ENCODE measurements at regions not wholly inside any gene's neighbourhood (a gene's known extent, or its start where the extent isn't known, plus 50 kb on each side); places are given as distances from the start of the nearest gene placed in this dataset.

DNA sequence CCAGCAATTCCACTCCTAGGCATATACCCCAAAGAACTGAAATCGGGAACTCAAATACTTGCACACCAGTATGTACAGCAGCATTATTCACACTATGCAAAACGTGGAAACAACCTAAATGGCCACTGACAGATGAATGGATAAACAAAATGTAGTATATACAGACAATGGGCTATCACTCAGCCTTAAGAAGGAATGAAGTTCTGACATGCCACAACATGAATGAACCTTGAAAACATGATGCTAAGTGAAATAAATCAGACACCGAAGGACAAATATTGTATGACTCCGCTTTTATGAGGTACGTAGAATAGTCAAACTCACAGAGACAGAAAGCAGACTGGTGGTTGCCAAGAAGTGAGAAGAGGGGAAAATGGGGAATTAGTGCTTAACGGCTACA is 59.1 kb upstream of the CCN6 start:
- Histone ChIP-seq H4K20me1 (ENCODE audit: insufficient read depth) (no peaks in the 10 kb centered on the region), H3K4me1 (ENCODE audit: insufficient read depth) (peaks cover 23% of the 10 kb centered on the region), H3K79me2 (ENCODE audit: insufficient read depth) (no peaks in the 10 kb centered on the region), H2AFZ (no peak overlapping the region), H3F3A (ENCODE audit: insufficient read depth) (no peaks in the 10 kb centered on the region), H3K36me3 (ENCODE audit: low read depth) (no peaks in the 10 kb centered on the region), H3K27ac (no peak overlapping the region), H3K9me2 (ENCODE audit: insufficient read depth) (no peaks in the 10 kb centered on the region), H3K27me3 (replicated peaks; ENCODE audit: insufficient read depth) (no peaks in the 10 kb centered on the region), H3K4me3 (no peak overlapping the region), H3K9me3 (ENCODE audit: low read depth) (no peaks in the 10 kb centered on the region), H3K9ac (no peak overlapping the region), H3K4me2 (ENCODE audit: unreplicated experiment) (no peak overlapping the region)
- DNase-seq: no peak
- WGBS, 2 experiments (ENCODE audit: low coverage in 1 of 2, low lambda C conversion rate in 2 of 2, missing lambda C conversion rate in 2 of 2): 87 to 95% methylated on average over 6 of the region's 6 CpGs
- no peak for TF ChIP-seq EZH2phosphoT487 (IDR thresholded peaks at IDR 0.05; ENCODE audit: insufficient read depth, low read depth)
- no peak for TF ChIP-seq EZH2 (IDR thresholded peaks at IDR 0.05; ENCODE audit: insufficient read depth, poor library complexity, severe bottlenecking)
- in situ Hi-C loops (cut with MboI): no loop called here

DNA sequence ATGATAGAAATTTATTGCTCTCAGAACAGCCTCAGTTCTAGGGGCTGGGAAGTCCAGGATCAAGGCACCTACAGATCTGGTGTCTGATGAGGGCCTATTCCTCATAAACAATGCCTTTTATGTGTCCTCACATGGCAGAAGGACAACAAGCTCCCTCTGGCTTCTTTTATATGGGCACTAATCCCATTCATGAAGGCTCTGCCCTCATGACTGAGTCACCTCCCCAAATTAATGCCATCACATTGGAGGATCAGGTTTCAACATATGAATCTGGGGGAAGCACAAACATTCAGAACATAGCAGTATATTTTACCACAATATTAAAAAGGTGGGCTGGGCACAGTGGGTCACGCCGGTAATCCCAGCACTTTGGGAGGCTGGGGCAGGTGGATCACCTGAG is 58.5 kb upstream of the CCN6 start:
- Histone ChIP-seq H3K4me1 (ENCODE audit: insufficient read depth) (peaks cover 23% of the 10 kb centered on the region), H3K9ac (no peak overlapping the region), H3K36me3 (ENCODE audit: low read depth) (no peaks in the 10 kb centered on the region), H3K79me2 (ENCODE audit: insufficient read depth) (no peaks in the 10 kb centered on the region), H4K20me1 (ENCODE audit: insufficient read depth) (no peaks in the 10 kb centered on the region), H3K9me3 (ENCODE audit: low read depth) (no peaks in the 10 kb centered on the region), H3K4me2 (ENCODE audit: unreplicated experiment) (no peak overlapping the region), H3K27ac (no peak overlapping the region), H3K4me3 (no peak overlapping the region), H2AFZ (no peak overlapping the region), H3K27me3 (replicated peaks; ENCODE audit: insufficient read depth) (no peaks in the 10 kb centered on the region), H3F3A (ENCODE audit: insufficient read depth) (no peaks in the 10 kb centered on the region), H3K9me2 (ENCODE audit: insufficient read depth) (no peaks in the 10 kb centered on the region)
- TF ChIP-seq EZH2phosphoT487 (IDR thresholded peaks at IDR 0.05; ENCODE audit: insufficient read depth, low read depth) (no peak), EZH2 (IDR thresholded peaks at IDR 0.05; ENCODE audit: insufficient read depth, poor library complexity, severe bottlenecking) (no peak)
- in situ Hi-C loops (cut with MboI): no loop called here
- peak; percentile 78 for DNase-seq
- 85 to 90% methylated on average over 2 of the region's 2 CpGs for WGBS, 2 experiments (ENCODE audit: low coverage in 1 of 2, low lambda C conversion rate in 2 of 2, missing lambda C conversion rate in 2 of 2)

DNA sequence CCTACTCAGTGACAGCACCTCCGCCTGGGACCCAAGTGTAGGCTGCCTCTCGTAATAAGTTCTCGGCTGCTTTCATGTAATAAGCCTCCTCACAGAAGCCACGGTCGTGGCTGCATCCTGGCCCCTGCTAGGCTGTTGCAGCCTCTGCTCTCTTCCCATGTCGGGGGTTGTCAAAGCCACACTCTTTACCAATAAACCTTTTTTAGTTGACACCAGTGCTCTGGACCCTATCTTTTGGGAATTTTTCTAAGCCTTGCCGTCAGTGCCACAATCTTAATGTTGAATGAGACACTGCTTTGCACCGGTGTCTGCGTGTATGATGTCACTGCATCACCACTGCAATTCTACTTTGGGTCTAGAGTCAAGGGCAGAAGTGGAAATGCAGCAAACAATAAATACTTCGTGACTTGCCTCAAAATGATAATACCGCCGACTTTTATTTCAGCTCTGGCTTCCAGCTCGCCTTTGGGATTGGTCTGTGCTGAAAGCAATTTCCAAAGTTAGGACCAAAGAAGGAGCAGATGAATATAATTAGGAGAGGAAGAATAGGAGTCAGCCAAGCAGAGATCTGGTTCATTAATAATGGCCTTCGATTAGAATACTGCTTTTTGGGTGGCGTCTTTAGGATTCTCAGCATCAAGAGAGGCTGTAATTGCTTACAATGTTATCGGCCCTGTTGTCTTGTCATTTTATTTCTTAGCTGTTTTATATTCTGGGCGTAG is 57.6 kb upstream of the CCN6 start:
- peak; percentile 35 for DNase-seq
- TF ChIP-seq EZH2phosphoT487 (IDR thresholded peaks at IDR 0.05; ENCODE audit: insufficient read depth, low read depth) (no peak), EZH2 (IDR thresholded peaks at IDR 0.05; ENCODE audit: insufficient read depth, poor library complexity, severe bottlenecking) (no peak)
- no peaks in the 10 kb centered on the region for H3K9me3 ChIP-seq (ENCODE audit: low read depth)
- H4K20me1 ChIP-seq (ENCODE audit: insufficient read depth): no peaks in the 10 kb centered on the region
- H3K79me2 ChIP-seq (ENCODE audit: insufficient read depth): no peaks in the 10 kb centered on the region
- peaks cover 23% of the 10 kb centered on the region for H3K4me1 ChIP-seq (ENCODE audit: insufficient read depth)
- peak overlapping the region; percentile 11; the same call in 1 of the 2 replicates for H3K9ac ChIP-seq
- H2AFZ ChIP-seq: peak overlapping the region; percentile 87
- 37% methylated on average over 17 of the region's 17 CpGs for WGBS, 2 experiments (ENCODE audit: low coverage in 1 of 2, low lambda C conversion rate in 2 of 2, missing lambda C conversion rate in 2 of 2)
- no peaks in the 10 kb centered on the region for H3K9me2 ChIP-seq (ENCODE audit: insufficient read depth)
- H3F3A ChIP-seq (ENCODE audit: insufficient read depth): no peaks in the 10 kb centered on the region
- H3K4me2 ChIP-seq (ENCODE audit: unreplicated experiment): peak overlapping the region; percentile 76
- no peaks in the 10 kb centered on the region for H3K36me3 ChIP-seq (ENCODE audit: low read depth)
- H3K27ac ChIP-seq: no peak overlapping the region
- H3K4me3 ChIP-seq: no peak overlapping the region; the same call in 1 of the 2 replicates
- H3K27me3 ChIP-seq (replicated peaks; ENCODE audit: insufficient read depth): no peaks in the 10 kb centered on the region
- in situ Hi-C loops (cut with MboI): no loop called here

DNA sequence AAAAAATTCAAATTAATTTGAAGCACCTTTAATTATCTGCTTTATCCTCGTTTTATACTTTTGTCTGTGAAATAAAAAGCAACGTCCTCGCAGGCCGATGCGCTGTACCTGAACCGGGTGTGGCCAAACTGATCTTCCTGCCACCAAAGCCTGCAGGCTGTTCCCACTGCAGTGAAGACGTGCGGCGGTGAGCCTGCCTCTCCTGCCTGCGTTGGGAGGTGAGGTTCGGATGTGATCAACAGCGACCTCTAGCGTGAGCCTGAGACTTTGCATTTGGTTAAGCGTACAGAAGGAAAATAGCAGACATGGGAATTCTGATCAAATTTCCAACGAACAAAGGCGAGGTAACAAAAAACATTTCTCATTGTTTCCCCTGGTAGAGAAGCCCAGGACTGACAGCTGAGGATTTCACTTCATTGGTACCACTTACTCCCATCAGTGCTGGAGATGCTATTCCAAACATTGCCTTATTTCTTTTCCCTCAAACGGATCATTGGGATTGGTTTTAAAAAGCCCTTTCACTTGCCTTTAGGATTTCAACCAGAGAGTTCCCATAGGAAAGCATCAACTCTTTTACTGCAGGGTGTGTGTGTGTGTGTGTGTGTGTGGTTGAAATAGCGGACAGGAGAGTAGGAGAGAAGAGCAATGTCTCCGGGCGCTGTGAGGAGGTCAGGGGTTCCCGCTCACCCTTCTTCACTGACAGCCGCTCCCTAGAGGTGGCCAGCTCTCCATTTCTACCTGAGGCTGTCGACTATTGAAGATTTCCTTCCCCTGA is 56.6 kb upstream of the CCN6 start:
- H3K9me2 ChIP-seq (ENCODE audit: insufficient read depth): no peaks in the 10 kb centered on the region
- no peaks in the 10 kb centered on the region for H3K9me3 ChIP-seq (ENCODE audit: low read depth)
- peak overlapping the region; percentile 87 for H2AFZ ChIP-seq
- H3F3A ChIP-seq (ENCODE audit: insufficient read depth): no peaks in the 10 kb centered on the region
- peak overlapping the region; percentile 66 for H3K9ac ChIP-seq
- H3K4me3 ChIP-seq: peak overlapping the region; percentile 57
- TF ChIP-seq EZH2phosphoT487 (IDR thresholded peaks at IDR 0.05; ENCODE audit: insufficient read depth, low read depth): no peak
- TF ChIP-seq EZH2 (IDR thresholded peaks at IDR 0.05; ENCODE audit: insufficient read depth, poor library complexity, severe bottlenecking): no peak
- no peaks in the 10 kb centered on the region for H4K20me1 ChIP-seq (ENCODE audit: insufficient read depth)
- H3K36me3 ChIP-seq (ENCODE audit: low read depth): no peaks in the 10 kb centered on the region
- no peaks in the 10 kb centered on the region for H3K79me2 ChIP-seq (ENCODE audit: insufficient read depth)
- peaks cover 23% of the 10 kb centered on the region for H3K4me1 ChIP-seq (ENCODE audit: insufficient read depth)
- 12 to 14% methylated on average over 23 of the region's 23 CpGs for WGBS, 2 experiments (ENCODE audit: low coverage in 1 of 2, low lambda C conversion rate in 2 of 2, missing lambda C conversion rate in 2 of 2)
- no peaks in the 10 kb centered on the region for H3K27me3 ChIP-seq (replicated peaks; ENCODE audit: insufficient read depth)
- in situ Hi-C loops (cut with MboI): no loop called here
- peak overlapping the region; percentile 76 for H3K4me2 ChIP-seq (ENCODE audit: unreplicated experiment)
- H3K27ac ChIP-seq: no peak overlapping the region
- DNase-seq: peak; percentile 89

Data from GM23248 (cell line).